ENCODE measurements at regions not wholly inside any gene's neighbourhood (a gene's known extent, or its start where the extent isn't known, plus 50 kb on each side); places are given as distances from the start of the nearest gene placed in this dataset.

DNA sequence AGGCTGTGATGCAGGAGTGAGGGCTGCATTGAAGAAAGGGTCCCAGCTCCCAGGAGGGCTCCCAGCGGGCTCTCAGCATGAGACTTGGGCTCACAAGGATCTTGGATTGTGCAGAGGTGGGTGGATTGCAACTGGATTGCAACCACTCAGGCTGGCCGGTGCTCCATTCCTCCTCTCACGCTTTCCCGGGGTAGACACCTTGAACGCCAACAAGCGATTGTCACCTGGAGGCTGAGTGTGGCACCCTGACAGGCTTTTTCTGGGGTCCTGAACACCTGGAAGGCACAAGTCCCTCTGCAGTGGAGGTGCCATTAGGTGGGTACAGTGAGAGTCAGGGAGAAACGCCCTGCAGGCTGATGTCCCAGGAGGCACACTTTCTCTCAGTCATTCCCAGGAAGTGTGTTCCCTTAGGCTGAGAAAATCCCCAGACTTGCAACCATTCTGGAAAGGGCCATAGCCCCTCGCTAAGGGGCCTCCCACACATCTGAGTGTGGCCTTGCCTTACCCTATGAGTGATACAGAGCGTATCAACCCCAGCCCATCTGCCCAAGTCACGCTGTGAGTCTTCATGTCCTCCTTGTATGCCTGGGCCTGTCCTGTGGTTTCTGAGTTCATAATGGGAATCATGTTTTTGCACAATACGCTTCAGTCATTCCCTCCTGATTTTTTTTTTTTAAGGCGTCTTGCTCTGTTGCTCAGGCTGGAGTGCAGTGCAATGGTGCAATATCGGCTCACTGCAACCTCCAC lies 488.1 kb downstream of the IRX1 start:
- CTCF ChIA-PET: no interaction called here
- DNase-seq: no peak
- POLR2A ChIA-PET: no interaction called here
- intact Hi-C loops (cut with micrococcal nuclease): no loop called here
- no peak overlapping the region for H3K4me3 Mint-ChIP-seq
- H3K27ac Mint-ChIP-seq: no peak overlapping the region
- ATAC-seq (ENCODE audit: low read depth): no peak
- no peaks in the 10 kb centered on the region for H3K36me3 Mint-ChIP-seq (ENCODE audit: low read depth)
- TF ChIP-seq CTCF (IDR thresholded peaks at IDR 0.05): no peak
- H3K27me3 Mint-ChIP-seq: no peaks in the 10 kb centered on the region
- H3K9me3 Mint-ChIP-seq: peaks cover 6% of the 10 kb centered on the region
- no peaks in the 10 kb centered on the region for H3K4me1 Mint-ChIP-seq

- intact Hi-C loops (cut with micrococcal nuclease): no loop called here
- Mint-ChIP-seq H3K27me3 (no peaks in the 10 kb centered on the region), H3K4me3 (no peak overlapping the region), H3K27ac (no peak overlapping the region), H3K36me3 (ENCODE audit: low read depth) (no peaks in the 10 kb centered on the region), H3K4me1 (no peaks in the 10 kb centered on the region), H3K9me3 (peaks cover 2% of the 10 kb centered on the region)
- ChIA-PET POLR2A (no interaction called here), CTCF (no interaction called here)
- no peak for DNase-seq
- no peak for ATAC-seq (ENCODE audit: low read depth)
- TF ChIP-seq CTCF (IDR thresholded peaks at IDR 0.05): no peak
Observed at GRCh38 chr5:4086081-4086480, 490.4 kb downstream of the IRX1 start.

- Mint-ChIP-seq H3K4me1 (no peaks in the 10 kb centered on the region), H3K4me3 (no peak overlapping the region), H3K36me3 (ENCODE audit: low read depth) (no peaks in the 10 kb centered on the region), H3K9me3 (peaks cover 2% of the 10 kb centered on the region), H3K27ac (no peak overlapping the region), H3K27me3 (no peaks in the 10 kb centered on the region)
- TF ChIP-seq CTCF (IDR thresholded peaks at IDR 0.05): no peak
- no peak for DNase-seq
- intact Hi-C loops (cut with micrococcal nuclease): no loop called here
- no peak for ATAC-seq (ENCODE audit: low read depth)
- CTCF ChIA-PET: no interaction called here
- POLR2A ChIA-PET: no interaction called here
Observed at GRCh38 chr5:4087110-4087509, 491.5 kb downstream of the IRX1 start.

- Mint-ChIP-seq H3K27ac (no peak overlapping the region), H3K4me1 (no peaks in the 10 kb centered on the region), H3K9me3 (no peaks in the 10 kb centered on the region), H3K27me3 (no peaks in the 10 kb centered on the region), H3K36me3 (ENCODE audit: low read depth) (no peaks in the 10 kb centered on the region), H3K4me3 (no peak overlapping the region)
- intact Hi-C loops (cut with micrococcal nuclease): no loop called here
- TF ChIP-seq CTCF (IDR thresholded peaks at IDR 0.05): no peak
- DNase-seq: no peak
- POLR2A ChIA-PET: no interaction called here
- ATAC-seq (ENCODE audit: low read depth): no peak
- CTCF ChIA-PET: no interaction called here
Observed at GRCh38 chr5:4089087-4089486, 493.5 kb downstream of the IRX1 start.

GRCh38 chr5:4093236-4093635 lies 497.6 kb downstream of the IRX1 start:
- TF ChIP-seq CTCF (IDR thresholded peaks at IDR 0.05): no peak
- DNase-seq: no peak
- Mint-ChIP-seq H3K4me1 (no peaks in the 10 kb centered on the region), H3K27ac (no peak overlapping the region), H3K4me3 (no peak overlapping the region), H3K27me3 (no peaks in the 10 kb centered on the region), H3K9me3 (no peaks in the 10 kb centered on the region), H3K36me3 (ENCODE audit: low read depth) (no peaks in the 10 kb centered on the region)
- intact Hi-C loops (cut with micrococcal nuclease): no loop called here
- ChIA-PET POLR2A (no interaction called here), CTCF (no interaction called here)
- ATAC-seq (ENCODE audit: low read depth): no peak

Measured in activated B cell treated with CpG ODN at 0.5 μM for 24 hours (primary cell).